ENCODE measurements at regions not wholly inside any gene's neighbourhood (a gene's known extent, or its start where the extent isn't known, plus 50 kb on each side); places are given as distances from the start of the nearest gene placed in this dataset.
"Not testable (repeated sequence)": the region's sequence is repeated elsewhere in the genome, so short reads cannot be mapped to it uniquely, and the experiment has no call there.

GRCh38 chr5:89597878-89598277, 714.9 kb upstream of the MEF2C start:
- DNase-seq = no peak

- DNase-seq = no peak
Measured at GRCh38 chr5:89596821-89597220, 713.8 kb upstream of the MEF2C start.

GRCh38 chr5:89595056-89595455, 712.1 kb upstream of the MEF2C start:
- no peak for DNase-seq

- DNase-seq = no peak
Measured at GRCh38 chr5:89584339-89584956, 701.5 kb upstream of the MEF2C start.

GRCh38 chr5:89583534-89583933, 700.5 kb upstream of the MEF2C start:
- DNase-seq = no peak

- DNase-seq = no peak
Measured at GRCh38 chr5:89582768-89583339, 699.9 kb upstream of the MEF2C start.

- no peak for DNase-seq
Measured at GRCh38 chr5:89580976-89581375, 698.0 kb upstream of the MEF2C start.

GRCh38 chr5:89575319-89575718, 692.3 kb upstream of the MEF2C start:
- no peak for DNase-seq

- DNase-seq = no peak
Measured at GRCh38 chr5:89573345-89573744, 690.4 kb upstream of the MEF2C start.

- DNase-seq = no peak
Measured at GRCh38 chr5:89572696-89573095, 689.7 kb upstream of the MEF2C start.

GRCh38 chr5:89570557-89570956, 687.6 kb upstream of the MEF2C start:
- no peak for DNase-seq

- DNase-seq = no peak
Measured at GRCh38 chr5:89566340-89566739, 683.4 kb upstream of the MEF2C start.

GRCh38 chr5:89560696-89561095, 677.7 kb upstream of the MEF2C start:
- DNase-seq = no peak

- no peak for DNase-seq
Measured at GRCh38 chr5:89556215-89556913, 673.4 kb upstream of the MEF2C start.

GRCh38 chr5:89546657-89547056, 663.7 kb upstream of the MEF2C start:
- no peak for DNase-seq

GRCh38 chr5:89545626-89546025, 662.6 kb upstream of the MEF2C start:
- DNase-seq = no peak

GRCh38 chr5:89545076-89545475, 662.1 kb upstream of the MEF2C start:
- DNase-seq = no peak

- DNase-seq = no peak
Measured at GRCh38 chr5:89542736-89543135, 659.8 kb upstream of the MEF2C start.

GRCh38 chr5:89537800-89538199, 654.8 kb upstream of the MEF2C start:
- DNase-seq = no peak

GRCh38 chr5:89536020-89536419, 653.0 kb upstream of the MEF2C start:
- DNase-seq = no peak

- DNase-seq = no peak
Measured at GRCh38 chr5:89535411-89535810, 652.4 kb upstream of the MEF2C start.

- no peak for DNase-seq
Measured at GRCh38 chr5:89534331-89534730, 651.3 kb upstream of the MEF2C start.

- no peak for DNase-seq
Measured at GRCh38 chr5:89524785-89525184, 641.8 kb upstream of the MEF2C start.

GRCh38 chr5:89523867-89524266, 640.9 kb upstream of the MEF2C start:
- not testable (repeated sequence) for DNase-seq

- no peak for DNase-seq
Measured at GRCh38 chr5:89520771-89521170, 637.8 kb upstream of the MEF2C start.
